Body of pancreas (tissue), 4 donors: ENCODE measurements at regions not wholly inside any gene's neighbourhood (a gene's known extent, or its start where the extent isn't known, plus 50 kb on each side); places are given as distances from the start of the nearest gene placed in this dataset.

Source experiments
- POLR2A ChIP-seq, 3 donors: fragments of 450-650 bp; IDR thresholded peaks; one replicate each; pipeline ENCODE4 v1.6.1; 2016; ENCODE audit warnings: antibody characterized with exemption in 3 of 3, mild to moderate bottlenecking in 2 of 3
- TF ChIP-seq, protein P1 (sequence below), 7 experiments: fragments of 450-650 bp in 4 of 7; fragments of 200-600 bp in 3 of 7; sonication (generic) in 3 of 7; IDR thresholded peaks; one replicate each; pipeline ENCODE4 v1.5.1; 2016 to 2019; ENCODE audit warnings: antibody characterized with exemption in 7 of 7

DNA sequence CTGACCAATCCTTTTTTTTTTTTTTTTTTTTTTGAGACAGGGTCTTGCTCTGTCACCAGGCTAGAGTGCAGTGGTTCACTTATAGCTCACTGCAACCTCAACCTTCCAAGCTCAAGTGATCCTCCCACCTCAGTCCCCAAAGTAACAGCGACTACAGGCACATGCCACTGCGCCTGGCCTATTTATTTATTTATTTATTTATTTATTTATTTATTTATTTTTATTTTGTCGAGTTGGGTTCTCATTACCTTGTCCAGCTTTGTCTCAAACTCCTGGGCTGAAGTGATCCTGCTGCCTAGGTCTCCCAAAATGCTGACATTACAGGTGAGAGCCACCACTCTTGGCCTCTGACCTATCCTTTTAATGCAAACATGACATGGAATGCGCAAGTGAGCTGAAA is 124.4 kb downstream of the GXYLT1 start:
- TF ChIP-seq POLR2A (IDR thresholded peaks at IDR 0.05): no peak
- TF ChIP-seq, protein P1, sequence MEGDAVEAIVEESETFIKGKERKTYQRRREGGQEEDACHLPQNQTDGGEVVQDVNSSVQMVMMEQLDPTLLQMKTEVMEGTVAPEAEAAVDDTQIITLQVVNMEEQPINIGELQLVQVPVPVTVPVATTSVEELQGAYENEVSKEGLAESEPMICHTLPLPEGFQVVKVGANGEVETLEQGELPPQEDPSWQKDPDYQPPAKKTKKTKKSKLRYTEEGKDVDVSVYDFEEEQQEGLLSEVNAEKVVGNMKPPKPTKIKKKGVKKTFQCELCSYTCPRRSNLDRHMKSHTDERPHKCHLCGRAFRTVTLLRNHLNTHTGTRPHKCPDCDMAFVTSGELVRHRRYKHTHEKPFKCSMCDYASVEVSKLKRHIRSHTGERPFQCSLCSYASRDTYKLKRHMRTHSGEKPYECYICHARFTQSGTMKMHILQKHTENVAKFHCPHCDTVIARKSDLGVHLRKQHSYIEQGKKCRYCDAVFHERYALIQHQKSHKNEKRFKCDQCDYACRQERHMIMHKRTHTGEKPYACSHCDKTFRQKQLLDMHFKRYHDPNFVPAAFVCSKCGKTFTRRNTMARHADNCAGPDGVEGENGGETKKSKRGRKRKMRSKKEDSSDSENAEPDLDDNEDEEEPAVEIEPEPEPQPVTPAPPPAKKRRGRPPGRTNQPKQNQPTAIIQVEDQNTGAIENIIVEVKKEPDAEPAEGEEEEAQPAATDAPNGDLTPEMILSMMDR (IDR thresholded peaks at IDR 0.05): no peak
